Activated CD4-positive, alpha-beta T cell treated with anti-CD3 and anti-CD28 coated beads for 24 hours (primary cell): ENCODE measurements at regions not wholly inside any gene's neighbourhood (a gene's known extent, or its start where the extent isn't known, plus 50 kb on each side); places are given as distances from the start of the nearest gene placed in this dataset.

Experiments used
- DNase-seq, 2 donors: peaks; one replicate each; pipeline ENCODE4 v3.0.0-alpha.2; 2020; ENCODE audit warnings: low read depth in 2 of 2

DNA sequence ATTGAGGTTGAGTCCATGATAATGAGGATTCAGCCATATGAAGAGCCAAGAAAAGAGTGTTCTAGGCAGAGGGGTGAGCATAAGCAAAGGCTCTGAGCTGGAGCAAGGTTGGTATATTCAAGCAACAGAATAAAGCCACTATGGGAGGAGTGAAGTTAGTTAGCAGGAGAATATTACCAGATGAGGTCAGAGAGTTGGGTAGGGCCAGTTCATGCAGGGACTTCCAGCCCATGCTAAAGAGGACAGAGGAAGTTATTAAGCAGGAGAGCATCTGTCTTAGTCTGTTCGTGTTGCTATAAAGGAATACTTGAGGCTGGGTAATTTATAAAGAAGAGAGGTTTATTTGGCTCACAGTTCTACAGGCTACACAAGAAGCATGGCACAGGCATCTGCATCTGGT is 57.1 kb upstream of the ATG10 start:
- no peak for DNase-seq

DNA sequence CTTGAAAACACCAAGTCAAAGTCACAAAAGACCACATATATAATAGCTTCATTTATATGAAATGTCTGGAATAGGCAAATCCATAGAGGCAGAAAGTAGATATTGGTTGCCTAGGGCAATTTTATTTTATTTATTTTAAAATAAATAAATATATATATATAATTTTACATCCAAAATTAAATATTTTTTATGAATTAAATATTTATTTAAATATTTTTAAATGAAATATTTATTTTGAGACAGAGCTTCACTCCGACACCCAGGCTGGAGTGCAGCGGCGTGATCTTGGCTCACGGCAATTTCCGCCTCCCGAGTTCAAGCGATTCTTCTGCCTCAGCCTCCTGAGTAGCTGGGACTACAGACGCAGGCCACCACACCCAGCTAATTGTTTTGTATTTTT is 58.9 kb upstream of the ATG10 start:
- DNase-seq: no peak

DNA sequence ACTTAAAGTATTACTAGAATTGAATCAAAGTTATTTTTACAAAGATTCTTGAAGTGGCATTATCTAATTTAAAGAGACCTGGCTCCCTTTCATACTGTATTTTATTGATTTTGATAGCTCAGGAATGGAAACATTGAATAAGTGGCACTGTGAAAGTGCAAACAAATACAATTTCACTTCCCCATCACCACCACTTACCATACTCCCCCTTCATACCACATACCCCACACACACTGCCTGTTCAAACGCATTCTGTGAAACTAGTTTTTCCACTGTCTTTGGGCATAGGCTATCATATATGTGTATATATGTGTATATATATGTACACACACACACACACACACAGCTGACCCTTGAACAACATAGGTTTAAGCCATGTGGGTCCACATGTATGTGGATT is 62.1 kb upstream of the ATG10 start:
- no peak for DNase-seq

DNA sequence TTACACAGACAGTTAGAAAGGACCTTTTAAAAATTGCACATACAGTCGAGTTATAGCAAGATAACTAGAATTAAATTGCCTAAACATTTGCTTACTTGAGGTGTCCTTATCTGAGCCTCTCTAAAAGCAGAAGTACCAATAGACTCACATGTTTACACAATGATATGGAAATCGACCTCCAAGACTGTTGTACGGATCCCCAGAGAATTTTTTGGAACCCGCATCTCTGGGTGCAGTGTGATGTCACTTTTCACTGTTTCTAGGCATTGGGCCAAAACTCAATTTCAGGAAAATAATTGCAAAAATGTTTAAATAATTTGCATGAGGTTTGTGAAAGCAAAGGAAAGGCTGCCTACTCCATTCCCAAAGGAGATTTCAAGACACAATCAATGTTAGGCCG is 63.1 kb upstream of the ATG10 start:
- DNase-seq: no peak

DNA sequence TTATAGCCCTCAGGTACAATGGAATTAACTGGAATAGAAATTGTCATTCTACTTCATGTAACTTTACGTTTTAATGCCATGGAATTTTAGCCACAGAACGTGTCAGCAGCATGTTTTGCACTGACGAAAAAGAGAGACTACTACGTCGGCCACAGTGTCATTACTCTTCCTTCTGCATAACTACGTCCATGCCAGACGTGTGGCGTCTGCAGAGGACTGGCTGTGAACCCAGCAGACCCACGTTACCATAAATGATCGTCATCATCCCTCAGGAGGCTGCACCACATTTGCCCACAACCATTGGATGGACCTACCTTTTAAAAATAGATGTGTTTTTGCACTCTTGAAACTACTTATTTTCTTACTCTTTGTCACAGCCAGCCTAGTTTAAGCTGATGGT is 63.8 kb upstream of the ATG10 start:
- no peak for DNase-seq

DNA sequence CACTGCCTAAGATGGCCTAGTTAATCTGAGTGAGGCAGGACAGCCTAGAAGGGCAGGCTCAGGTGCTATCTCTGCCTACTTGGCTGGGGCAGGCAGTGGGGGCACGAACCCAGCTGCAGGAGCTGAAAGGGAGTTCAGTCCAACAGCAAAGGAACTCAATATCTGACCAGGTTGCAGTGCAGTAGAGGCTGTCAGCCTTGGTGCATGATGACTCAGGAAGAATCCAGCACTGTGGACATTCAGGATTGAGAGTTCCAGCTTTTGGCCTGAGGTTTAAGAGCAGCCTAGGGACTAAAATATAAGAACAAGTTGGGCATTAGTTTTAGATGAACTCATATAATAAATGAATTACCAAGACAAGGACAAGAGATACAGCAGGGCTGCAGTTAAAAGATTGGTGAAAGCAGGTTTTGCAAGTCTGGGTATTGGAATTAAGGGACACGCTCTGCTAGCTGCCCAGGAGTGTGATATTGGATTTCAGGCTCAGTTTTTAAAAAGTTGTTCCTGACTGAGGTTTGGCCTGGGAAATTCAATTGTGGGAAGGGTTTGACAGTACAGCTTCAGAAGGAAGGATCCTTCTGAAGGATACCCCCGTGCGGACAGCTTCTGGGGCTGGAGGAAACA is 64.7 kb upstream of the ATG10 start:
- DNase-seq: no peak

DNA sequence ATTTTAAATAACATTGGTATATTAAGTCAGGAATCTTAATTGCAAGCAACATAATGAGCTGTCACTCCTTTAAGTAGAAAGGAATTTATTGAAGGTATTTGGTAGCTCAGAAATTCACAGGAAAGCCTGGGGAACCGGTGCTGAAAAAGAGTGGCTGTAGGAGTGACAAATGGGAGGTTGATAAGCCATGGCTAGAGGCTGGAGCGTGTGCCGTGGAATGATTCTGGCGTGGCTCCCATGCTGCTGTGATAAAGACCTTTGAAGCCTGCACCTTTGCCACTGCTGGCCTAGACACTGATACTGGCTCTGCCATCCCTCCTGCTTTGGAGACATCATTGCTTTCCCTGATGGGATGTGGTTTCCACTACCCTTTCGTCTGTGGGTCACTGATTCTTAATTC is 65.7 kb upstream of the ATG10 start:
- no peak for DNase-seq

DNA sequence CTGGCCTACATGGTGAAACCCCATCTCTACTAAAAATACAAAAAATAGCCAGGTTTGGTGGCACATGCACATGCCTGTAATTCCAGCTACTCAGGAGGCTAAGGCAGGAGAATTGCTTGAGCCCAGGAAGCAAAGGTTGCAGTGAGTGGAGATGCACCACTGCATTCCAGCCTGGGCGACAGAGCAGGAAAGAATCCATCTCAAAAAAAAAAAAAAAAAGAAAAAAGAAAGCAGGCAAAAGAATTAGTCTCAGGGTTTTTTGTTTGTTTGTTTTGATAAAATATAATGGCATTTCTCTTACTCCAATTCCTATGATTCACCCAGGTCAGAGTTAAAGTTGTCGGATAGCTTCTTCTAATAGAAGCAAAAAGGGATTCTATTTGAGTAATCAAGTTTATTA is 67.0 kb upstream of the ATG10 start:
- no peak for DNase-seq

DNA sequence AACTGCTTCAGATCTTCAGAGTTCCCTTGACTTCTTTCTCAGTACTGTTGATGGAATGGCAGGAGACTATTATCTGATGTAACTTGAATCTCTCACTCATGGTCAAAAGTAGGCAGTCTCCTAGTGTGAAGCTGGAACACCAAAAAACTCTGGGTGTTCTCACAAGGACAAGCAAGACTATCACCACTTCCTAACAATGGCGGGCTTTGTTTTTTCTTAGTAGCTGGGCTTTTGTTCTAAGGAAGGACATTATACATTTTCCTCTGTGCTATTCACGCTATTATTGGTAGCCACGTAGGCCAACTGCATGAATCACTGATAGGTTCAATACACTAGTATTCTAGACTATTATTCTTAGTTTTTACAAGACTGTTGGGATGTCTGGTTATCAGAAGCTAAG is 67.7 kb upstream of the ATG10 start:
- no peak for DNase-seq

DNA sequence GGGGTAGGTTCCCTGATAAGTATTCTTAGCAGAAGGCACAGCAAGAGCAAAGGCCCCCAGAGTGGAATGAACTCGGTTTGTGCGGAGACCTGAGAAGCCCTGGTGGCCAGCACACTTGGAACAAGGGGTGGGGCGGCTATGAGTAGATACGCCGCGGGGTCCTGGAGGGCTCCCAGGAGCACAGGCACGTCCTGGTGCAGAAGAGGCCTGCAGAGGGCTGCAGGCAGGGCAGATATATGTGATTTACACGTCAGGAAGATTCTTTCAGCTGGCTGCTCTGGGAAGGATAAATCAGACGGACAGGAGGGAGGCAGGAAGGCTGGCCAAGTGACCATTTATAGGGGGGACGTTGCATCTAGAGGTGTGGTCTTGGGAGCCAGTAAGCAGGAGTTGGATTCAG is 70.2 kb upstream of the ATG10 start:
- DNase-seq: no peak

DNA sequence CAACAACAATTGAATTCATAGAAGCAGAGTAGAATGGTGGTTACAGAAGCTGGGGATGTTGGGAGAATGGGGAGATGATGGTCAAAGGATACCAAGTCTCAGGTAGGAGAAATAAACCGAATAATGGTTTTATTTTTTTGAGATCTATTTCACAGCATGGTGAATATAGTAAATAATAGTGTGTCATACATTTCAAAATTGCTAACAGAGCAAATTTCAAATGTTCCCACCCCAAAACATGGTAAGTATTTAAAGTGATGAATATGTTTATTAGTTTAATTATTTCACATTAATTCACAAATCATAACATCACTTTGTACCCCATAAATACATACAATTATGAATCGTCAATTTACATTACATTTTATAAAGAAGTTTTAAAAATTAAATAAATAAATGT is 72.7 kb upstream of the ATG10 start:
- no peak for DNase-seq

DNA sequence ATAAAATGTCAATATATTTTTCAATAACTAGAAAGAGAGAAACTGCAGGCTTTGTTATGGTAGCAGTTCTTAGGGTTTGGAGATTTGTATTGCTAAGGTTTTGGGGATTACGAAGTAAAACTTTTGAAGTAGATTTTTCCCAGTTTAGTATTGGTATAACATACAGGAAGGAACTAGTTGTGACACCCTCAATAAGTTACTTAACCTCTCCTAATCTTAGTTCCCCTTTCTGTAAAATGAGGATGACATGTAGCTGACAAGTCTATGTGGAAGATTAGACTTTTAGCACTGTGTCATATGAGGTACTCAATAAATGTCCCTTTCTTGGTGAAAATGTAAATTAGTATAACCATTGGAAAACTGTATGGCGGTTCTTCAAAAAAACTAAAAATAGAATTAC is 73.4 kb upstream of the ATG10 start:
- DNase-seq: no peak

DNA sequence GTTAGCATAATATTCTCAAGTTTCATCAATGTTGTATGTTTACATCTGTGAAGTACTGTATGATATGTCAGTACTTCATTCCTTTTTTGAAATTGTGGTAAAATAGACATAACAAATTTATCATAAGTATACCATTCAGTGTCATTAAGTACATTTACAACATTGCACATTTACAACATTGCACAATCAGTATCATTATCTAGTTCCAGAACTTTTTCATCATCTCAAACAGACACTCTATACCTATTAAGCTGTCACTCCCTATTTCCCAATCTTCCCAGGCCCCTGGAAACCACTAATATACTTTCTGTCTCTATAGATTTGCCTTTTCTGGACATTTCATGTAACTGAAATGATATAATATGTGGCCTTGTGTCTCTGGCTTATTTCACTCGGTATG is 75.1 kb upstream of the ATG10 start:
- DNase-seq: no peak

DNA sequence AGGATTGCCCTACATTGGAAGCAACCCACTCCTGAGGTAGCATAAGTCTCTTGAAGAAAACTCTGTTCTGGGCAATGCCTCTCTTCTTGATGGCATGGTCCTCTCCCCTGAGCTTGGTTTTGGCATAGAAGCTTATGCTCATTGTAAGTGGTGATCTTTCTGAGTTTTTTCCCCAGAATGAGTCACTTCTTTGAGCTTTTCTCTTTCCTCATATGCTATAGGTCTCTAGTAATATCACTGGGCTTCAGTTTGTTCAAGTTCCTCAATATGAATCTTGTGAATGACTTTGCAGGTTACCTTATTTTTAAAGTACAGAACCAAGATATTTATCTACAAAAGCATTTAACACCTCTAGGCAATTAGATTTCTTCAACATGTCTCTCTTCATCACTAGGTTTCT is 76.5 kb upstream of the ATG10 start:
- no peak for DNase-seq

DNA sequence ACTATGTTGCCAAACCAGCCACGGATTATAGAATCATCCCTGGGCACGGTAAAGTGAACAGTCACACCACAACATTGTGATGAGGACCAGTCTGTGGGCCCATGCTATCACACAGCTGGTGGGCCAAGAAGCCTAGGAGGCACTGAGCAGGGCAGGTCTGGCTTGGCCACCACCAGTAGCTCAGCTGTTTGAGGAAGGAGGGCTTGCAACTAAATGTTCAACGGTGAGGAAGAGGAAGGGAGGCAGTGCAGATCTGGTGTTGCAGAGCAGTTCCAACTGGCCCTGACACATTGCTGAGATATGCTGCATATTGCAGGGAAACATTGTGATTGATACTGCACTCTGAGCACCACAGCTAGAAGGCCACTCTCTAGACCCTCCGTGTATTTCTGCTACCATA is 77.9 kb upstream of the ATG10 start:
- DNase-seq: no peak

DNA sequence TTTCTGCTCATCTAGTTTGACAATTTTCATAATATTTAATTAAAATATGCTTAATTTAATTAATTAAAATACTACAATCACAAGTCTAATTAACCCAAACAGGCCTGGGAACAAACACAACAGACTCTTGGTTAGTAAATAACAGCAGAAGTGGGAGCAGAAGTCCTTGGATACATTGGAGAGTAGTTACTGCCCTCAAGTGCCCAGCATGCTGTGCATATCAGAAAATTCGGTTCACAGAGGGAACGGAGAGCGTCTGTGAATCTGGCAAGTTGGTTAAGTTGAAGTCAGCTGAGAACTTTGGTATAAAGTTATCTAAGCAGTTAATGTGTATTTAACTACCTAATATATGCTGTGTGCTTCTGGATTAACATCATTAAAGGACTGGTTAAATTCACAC is 87.0 kb upstream of the ATG10 start:
- DNase-seq: no peak

DNA sequence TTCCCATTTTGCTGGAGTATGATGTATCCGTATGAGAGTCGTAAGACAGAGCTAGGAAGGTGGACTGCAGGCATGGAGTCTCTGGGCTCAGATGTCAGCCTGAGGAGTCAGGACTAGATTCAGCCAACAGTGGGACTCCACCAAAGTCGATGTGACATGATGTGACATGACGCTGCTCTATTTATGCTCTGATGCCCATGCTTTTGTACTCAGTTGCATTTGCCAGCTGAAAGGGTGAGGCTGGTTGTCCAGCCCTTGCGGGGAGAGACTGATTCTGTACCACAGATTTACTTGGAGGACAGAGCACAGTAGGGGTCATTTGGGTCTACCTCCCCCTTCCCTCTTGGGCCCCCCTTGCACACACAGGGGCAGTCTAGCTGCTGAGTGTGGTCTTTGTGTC is 88.5 kb upstream of the ATG10 start:
- no peak for DNase-seq

DNA sequence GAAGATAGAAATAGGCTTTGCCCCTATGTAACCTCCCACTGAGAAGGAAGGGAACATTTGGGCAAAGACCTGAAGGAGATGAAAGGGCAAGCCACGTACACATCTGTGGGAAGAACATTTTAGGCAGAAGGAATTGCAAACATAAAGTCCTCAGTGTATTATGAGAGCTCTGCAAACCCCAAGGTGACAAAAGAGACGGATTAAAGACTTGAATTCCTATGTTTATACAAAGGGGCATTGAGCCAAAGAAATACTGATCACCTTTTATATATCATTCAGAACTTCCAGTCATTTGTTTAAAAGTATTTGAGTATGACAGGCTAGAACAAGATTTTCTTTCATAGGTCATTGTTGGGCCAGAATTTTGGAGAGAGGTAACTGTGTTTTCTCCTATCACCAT is 90.2 kb upstream of the ATG10 start:
- no peak for DNase-seq

DNA sequence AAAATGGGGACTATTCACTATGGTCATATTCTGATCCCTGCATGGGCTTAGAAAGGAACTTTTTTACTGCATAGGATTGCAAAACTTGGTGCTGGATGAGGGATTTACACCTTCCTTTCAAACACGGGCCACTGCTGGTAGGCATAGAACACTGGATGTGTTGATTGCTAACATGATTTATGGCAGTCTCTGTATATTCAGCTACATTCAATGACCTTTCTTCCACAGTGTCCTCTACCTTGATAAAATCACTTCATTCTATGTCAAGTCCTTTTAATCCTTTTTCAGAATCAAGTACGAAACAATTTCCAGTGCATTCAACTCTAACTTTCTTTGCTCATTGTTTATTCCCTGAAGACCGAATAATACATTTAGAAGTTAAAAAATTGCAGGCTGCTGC is 91.9 kb upstream of the ATG10 start:
- no peak for DNase-seq

DNA sequence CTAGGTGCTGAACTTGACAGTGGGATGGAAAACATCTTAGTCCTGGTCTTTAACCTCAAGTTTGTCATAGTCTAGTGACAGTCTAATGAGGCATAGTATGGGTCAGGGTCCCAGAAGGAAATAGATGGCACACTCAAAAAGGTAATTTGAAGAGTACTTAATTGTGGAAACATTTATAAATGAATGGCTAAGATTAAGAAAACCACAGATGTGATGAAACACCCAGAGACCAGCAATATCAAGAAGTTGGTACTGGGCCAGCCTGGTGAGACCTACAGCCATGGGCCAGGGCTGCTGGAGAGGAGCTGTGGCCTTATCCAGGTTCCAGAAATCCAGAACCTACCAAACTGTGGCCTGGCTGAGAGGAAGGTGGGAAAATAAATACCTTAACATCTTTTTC is 93.5 kb upstream of the ATG10 start:
- no peak for DNase-seq

DNA sequence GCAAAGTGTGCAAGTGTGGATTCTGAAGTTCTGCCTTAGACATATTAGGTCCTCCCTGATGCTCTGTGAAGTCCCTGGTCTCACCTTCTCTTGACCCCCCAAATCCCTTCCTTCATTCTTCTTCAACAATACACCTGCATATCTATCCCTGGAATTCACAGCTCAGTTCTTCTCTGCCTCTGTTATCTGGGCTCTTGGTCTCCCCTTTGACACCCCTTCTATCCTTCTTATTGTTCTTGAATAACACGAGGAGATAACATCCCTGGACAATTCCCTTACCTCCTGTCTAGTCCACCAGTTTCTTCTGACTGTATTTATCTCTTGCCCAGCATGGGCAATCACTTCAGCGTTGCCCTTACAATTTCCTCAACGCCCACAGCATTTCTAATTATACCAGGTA is 104.8 kb upstream of the ATG10 start:
- no peak for DNase-seq

DNA sequence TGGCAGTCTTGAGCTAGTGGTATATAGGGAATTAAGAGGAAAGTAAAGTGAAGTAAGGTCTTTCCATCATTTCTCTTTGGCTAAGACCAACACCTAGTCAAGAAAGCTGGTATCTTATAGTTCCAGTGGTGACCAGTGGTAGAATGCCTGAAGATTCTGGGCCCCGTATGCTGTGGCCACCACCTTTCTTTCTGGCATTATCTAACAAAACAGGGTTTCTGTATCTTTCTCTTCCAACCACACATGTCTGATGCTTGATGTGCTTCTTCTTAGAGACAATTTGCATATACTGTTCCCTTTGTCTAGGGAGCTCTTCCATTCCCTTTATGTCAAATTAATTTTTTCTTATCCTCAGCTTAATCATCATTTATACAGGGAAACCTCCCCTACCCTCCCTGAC is 109.9 kb upstream of the SSBP2 start:
- no peak for DNase-seq

DNA sequence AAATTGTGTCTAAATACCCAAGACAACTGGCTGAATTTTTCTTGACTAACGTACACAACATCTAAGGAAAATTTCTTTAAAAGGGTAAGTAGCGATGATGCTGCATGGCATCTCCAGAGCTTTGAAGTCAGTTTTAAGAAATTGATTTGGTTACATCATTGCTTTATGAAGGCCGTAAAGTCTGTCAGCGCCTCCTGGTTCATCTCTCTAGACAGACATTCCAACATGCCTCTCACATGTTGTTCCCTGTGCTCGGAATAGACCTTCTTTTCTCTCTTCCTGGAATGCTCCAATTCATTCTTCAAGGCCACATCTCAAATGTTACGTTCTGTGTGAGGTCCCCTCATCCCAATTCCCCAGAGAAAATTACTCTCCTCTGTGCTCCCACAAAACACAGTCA is 108.7 kb upstream of the SSBP2 start:
- DNase-seq: no peak

DNA sequence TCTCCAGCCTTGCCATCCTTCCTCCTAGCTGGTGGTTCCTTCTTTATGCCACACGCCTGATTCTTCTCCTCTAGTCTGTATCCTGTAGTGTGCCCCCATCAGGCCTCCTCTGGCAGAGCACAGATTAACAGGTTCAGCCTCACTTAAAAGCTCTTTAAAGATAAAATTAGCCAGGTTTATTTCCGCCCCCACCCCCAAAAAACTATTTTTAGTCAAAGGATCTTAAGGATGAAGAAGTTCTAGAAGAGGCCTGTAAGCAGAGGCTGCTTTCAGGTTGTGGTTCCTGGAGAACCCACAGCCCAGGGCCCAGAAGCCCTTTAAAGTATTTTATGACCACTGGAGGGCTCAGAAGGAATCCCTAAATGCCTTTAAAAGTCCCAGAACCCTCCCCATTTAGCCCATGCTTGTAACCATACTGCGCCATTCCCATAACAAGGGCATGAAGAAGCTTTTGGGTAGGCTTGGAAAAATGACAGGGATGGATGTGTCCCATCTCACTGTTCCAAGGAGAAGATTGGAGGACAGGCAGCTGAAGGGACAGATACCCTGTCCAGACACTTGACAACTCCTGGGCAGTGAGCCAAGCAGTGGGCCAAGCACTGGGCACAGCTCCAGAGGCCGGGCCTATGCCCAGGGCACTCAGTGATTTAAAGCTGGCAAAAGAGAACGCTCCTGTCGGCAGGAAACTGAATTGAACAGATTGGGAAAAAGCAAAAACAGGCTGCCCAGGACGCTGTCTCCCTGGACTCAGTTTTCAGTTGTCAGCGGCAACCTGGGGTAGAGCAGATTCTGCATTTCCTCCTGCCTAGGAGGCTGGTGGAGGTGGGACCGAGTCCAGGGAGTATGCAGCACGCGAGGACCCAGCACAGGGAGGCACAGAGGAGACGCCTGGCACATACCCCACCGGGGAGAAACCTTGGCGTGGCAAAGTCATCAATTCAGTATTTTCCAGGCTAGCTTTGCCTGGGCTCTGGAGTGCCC is 106.3 kb upstream of the SSBP2 start:
- DNase-seq: no peak
